Erythroblast (primary cell): ENCODE measurements at regions not wholly inside any gene's neighbourhood (a gene's known extent, or its start where the extent isn't known, plus 50 kb on each side); places are given as distances from the start of the nearest gene placed in this dataset.
"Not testable (repeated sequence)": the region's sequence is repeated elsewhere in the genome, so short reads cannot be mapped to it uniquely, and the experiment has no call there.

ENCODE experiments used
- DNase-seq, 2 experiments: peaks; one replicate each; lab custom pipeline; 2025; lab: John Stamatoyannopoulos, UW
- GATA1 ChIP-seq: IDR thresholded peaks from 2 replicates; pipeline ENCODE4 v1.6.1; 2011; ENCODE audit warnings: low read depth, mild to moderate bottlenecking, control low read depth, low read length, moderate library complexity
- POLR2A ChIP-seq: IDR thresholded peaks from 2 replicates; pipeline ENCODE4 v1.6.1; 2011; ENCODE audit warnings: mild to moderate bottlenecking, low read length

DNA sequence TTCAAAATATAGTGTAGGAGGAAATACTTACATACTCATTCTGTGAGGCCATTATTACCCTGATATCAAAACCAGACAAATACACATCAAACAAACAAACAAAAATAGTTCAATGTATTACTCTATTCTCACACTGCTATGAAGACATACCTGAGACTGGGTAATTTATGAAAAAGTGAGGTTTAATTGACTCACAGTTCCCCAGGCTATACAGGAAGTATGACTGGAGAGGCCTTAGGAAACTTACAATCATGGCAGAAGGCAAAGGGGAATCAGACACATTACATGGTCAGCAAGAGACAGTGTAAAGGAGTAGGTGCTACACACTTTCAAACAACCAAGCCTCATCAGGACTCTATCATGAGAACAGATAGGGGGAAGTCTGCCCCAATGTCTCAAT lies 1023.2 kb downstream of the TMTC2 start:
- no peak for TF ChIP-seq GATA1
- no peak for DNase-seq

DNA sequence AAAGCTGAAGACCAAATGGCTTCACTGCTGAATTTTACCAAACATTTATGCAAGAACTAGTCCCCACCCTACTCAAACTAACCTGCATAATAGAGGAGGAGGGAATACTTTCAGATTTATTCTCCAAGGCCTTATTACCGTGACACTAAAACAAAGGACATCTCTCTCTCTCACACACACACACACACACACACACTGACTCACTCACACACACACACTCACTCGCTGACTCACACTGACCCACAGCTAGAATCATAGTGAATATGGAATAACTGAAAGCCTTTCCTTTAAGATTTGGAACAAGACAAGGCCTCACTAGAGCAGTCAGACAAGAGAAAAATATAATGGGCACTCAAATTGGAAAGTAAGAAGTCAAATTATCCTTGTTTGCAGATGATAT lies 1014.1 kb downstream of the TMTC2 start:
- no peak for DNase-seq
- TF ChIP-seq GATA1: no peak
- no peak for TF ChIP-seq POLR2A

DNA sequence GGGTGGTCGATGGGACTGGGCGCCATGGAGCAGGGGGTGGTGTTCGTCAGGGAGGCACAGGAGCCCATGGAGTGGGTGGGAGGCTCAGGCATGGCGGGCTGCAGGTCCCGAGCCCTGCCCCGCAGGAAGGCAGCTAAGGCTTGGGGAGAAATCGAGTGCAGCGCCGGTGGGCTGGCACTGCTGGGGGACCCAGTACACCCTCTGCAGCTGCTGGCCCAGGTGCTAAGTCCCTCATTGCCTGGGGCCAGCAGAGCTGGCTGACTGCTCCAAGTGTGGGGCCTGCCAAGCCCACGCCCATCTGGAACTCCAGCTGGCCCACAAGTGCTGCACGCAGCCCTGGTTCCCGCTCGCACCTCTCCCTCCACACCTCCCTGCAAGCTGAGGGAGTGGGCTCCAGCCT lies 1009.6 kb downstream of the TMTC2 start:
- DNase-seq: not testable (repeated sequence)

DNA sequence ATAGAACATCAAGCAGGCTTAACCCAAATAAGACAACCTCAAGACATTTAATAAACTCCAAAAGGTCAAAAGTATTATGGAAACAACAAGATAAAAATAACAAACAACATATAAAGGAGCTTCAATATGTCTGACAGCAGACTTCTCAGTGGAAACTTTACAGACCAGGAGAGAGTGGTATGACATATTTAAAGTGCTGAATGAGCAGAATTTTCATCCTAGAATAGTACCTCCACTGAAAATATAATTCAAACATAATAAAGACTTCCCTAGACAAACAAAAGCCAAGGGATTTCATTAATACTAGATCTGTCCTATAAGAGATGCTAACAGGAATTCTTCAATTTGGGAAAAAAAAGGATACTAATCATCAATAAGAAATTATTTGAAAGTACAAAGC lies 1005.0 kb downstream of the TMTC2 start:
- TF ChIP-seq POLR2A (no peak), GATA1 (no peak)
- DNase-seq: no peak

DNA sequence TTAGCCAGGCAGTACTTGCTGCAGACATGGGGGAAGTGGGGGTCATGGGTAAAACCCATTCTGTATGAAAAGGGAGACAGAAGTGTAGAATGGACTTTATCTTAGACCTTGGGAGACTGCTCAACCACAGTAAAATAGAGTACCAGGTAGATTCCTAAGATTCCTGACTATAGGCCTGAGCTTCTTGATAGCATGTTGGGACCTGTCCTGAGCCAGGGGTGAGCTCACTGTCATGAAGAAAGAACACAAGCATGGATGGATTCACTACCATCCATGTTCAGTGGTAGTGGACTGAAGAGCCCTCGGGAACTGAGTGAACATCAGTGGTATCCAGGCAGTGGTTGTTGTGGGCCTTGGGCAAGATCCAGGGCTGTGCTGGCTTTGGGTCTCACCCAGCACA lies 1003.8 kb downstream of the TMTC2 start:
- no peak for TF ChIP-seq POLR2A
- TF ChIP-seq GATA1: no peak

DNA sequence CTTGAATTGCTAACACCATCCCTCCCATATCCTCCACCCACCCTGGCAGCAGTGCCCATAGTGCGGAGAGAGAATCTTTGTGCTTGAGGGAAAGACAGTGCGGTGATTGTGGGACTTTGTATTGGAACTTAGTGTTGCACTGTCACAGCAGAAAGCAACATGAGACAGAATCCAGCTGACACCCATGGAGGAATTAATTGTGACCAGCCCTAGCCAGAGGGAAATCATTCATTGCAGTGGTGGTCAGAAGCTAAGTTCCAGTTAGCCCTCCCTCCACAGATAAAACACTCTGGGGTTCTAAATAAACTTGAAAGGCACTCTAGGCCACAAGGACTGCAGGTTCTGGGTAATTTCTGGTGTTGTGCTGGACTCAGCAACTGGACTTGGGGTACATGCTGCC lies 1002.6 kb downstream of the TMTC2 start:
- no peak for DNase-seq
- TF ChIP-seq POLR2A (no peak), GATA1 (no peak)

More for the DNA sequence above, 1003.8 kb downstream of the TMTC2 start:
- no peak for DNase-seq

DNA sequence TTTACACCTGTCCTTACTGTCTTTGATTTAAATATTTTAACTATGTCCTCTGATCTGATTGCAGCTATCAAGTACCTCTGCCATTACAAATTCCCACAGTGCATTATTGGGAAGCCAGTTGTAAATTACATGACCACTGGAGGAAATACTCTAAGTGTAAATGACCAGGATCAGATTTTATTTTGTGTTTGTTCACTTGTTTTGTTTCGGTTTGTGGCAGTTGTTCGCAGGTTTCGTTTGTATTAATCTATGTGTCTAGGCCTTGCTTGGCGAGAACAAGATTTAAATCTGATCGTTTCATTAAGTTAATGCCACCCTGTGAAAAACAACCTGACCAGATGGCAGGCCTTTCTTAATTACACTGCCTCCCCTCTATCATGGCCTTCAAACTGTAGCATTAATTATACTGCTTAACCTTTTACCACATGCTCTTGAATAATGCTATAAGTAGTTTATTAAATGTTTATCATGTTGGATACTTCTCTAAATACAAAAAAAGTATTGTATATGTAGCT lies 990.1 kb downstream of the TMTC2 start:
- no peak for TF ChIP-seq POLR2A
- TF ChIP-seq GATA1: no peak
- DNase-seq: no peak

DNA sequence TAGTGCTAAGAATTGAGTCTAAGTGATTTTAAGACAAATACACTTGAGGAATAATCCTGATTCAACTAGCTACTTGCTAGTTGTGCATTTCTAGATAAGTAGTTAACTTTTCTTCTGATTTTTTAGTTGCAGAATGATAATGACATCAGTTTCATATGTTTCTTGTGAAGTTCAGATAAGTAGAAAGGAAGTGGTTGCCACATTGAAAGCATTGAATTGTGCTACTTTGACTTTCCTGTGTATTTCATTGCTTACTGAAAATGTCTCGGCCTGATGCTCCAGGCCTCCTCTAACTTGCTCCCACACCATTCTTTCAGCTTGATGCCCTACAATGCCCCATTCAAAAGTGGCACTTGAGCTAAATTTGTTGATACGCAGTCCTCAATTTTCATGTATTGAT lies 980.0 kb downstream of the TMTC2 start:
- TF ChIP-seq GATA1 (no peak), POLR2A (no peak)
- DNase-seq: no peak

DNA sequence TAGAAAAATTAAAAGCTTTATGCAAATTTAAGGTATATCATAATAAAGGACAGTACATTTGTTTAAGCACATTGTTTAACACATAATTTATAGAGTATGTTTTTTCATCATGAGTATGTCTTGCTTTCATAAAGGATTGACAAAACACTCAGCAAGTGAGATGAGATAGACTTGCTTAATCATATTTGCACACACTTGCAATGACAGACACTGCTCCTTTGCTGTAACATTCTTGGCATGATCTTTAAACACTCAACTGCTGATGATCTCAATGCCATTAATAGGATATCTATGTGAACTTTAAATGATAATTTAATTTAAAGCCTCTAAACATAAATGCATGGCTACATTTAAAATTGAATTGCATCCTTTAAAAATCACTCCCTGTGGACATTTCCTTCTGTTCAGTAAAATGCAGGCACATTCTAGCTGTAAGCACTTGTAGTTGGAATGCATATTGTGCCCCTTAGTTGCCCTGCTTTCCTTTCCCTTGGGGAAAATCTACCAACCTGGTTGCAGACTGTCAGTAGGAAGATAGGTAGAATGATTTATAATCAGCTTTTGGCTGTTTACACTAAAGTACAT lies 979.0 kb downstream of the TMTC2 start:
- no peak for DNase-seq
- no peak for TF ChIP-seq POLR2A
- no peak for TF ChIP-seq GATA1

DNA sequence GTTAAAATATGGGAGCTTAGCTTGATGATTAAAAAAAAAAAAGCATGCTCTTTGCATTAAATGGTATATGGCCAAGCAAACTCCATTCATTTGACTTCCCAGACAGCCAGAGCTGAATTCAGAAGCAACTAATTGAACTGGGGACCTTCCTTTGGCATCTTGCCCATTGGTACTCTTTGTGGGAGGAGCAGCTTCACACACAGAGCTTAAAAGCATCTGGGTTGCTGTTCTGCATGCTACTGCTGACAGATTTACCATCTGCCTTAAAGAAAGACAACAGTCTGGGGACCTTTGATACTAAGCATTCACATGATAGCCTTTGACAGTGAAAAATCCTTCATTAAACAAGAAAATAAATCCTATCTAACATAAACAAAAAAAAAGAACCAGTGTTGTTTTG lies 977.9 kb downstream of the TMTC2 start:
- TF ChIP-seq GATA1: no peak
- TF ChIP-seq POLR2A: no peak
- DNase-seq: no peak

DNA sequence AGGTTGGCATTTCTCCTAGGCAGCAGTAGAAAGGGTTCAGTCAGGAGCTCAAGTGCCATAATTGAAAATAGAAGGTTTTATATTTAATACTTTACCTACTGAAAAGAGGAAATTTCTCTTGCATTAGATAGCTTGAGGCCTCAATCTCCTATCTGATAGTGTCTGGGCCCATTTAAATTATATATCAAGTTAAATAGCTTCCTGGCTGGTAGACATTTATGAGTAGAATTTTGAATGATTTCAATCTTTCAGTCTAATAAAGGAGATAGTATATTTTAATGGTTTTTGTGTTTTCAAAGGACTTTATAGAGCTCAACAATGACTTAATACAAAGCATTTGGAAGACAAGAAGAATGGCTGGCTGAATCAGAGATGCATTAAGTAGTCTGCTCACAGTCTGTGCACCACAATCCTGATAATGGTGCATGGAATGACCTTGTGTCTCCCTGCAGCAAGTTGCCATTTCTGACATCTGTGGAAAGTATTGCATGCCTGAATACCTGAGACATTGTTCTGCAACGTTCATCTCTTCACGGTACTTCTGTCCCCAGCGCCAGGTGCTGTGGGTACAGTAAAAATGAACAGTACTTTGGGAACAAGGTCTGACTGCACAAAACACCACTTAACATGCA lies 974.1 kb downstream of the TMTC2 start:
- no peak for DNase-seq
- TF ChIP-seq POLR2A (no peak), GATA1 (no peak)

DNA sequence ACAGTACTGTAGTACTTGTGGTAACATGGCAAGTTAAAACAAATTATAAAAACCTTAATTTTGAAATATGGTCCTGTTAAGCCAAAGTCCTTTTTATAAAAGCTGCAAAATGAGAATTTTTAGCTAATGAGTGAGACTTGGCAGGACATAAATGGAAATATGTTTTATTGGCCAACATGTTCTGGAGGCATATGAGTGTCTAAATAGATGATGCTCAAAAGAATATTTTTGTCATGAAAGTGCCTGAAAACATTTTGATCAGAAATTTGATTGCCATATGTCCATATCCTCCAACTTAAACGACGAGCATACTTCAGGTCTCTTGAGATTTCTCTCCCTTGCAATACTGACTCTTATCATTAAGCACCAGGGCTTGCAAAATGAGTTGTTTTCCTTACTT lies 972.6 kb downstream of the TMTC2 start:
- TF ChIP-seq POLR2A: no peak
- no peak for DNase-seq

DNA sequence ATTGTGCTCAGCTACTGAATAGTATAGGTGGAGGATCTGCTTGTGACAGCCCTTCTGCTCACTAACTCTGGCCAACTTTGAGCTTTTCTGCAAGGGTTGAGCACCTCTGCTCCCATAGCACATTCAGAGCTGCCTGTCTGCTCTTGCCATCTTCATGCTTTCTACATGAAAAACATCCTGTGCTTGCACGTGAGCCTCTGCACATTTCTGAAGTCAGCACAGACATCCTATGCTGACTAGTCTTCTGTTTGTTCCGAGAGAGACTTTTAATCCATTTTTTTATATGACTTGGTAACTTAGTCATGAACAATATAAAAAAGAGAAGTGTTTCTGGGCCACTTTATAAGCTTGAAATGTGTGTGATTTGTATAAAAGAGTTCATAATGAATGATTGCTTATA lies 969.3 kb downstream of the TMTC2 start:
- TF ChIP-seq GATA1: no peak
- TF ChIP-seq POLR2A: no peak
- no peak for DNase-seq

DNA sequence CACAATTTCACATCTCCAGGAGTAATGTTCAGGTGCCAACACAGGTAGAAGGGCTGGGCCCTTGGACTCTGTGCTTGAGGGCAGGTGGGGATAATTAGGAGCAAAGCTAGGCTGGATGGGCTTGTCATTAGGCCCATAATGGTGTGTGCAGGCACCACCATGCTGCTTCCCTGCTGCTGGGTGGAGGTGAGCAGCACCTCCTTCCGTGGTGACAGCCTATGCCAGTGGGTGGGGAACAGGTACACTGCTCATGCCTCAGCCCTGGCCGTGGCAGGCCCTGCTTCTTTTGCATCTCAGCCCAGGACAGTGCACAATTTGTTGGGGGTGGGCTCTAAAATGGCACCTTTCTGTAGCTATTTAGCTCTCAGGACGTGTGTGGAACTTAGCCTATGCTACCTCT lies 955.5 kb downstream of the TMTC2 start:
- TF ChIP-seq POLR2A (no peak), GATA1 (no peak)
- DNase-seq: no peak

DNA sequence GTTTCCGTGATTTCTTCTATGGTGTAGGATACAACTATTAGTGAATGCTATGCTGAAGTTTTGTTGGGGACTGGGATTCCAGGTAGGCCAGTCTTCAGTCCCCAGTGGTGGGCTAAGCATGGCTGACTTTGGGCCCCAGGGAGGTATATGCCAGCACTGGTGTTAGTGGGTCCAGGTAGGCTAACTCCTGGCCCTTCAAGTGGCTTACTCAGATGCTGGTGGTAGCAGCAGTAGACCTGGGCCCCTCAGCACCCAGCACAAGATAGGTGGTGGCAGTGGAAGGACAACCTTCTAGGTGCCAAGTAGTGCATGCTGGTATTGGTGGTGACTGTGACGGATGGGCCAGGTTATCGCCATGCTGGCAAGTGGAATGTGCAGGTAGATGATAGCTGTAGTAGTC lies 955.1 kb downstream of the TMTC2 start:
- no peak for DNase-seq
- no peak for TF ChIP-seq POLR2A
- no peak for TF ChIP-seq GATA1
